Sciatic nerve (tissue), 2 donors: ENCODE measurements at regions not wholly inside any gene's neighbourhood (a gene's known extent, or its start where the extent isn't known, plus 50 kb on each side); places are given as distances from the start of the nearest gene placed in this dataset.
"Not testable (repeated sequence)": the region's sequence is repeated elsewhere in the genome, so short reads cannot be mapped to it uniquely, and the experiment has no call there.

Experiments
- ATAC-seq: fragments of 200-7000 bp; cut with Tn5 transposase; one replicate; pipeline ENCODE4 v1.9.1; 2020; ENCODE audit warnings: mild to moderate bottlenecking, moderate library complexity
- DNase-seq: peaks from one replicate; pipeline ENCODE4 v3.0.0-alpha.2; 2020; ENCODE audit warnings: low spot score
- intact Hi-C: fragments of 100-400 bp; cut with DNase I; formaldehyde crosslinking; loops from one replicate; pipeline ENCODE4 v1.14.2; 2022
- donor health status: DM: no; HTN: no; CAD: no.
- donor health status: DM: no; HTN: no; CAD: no.

DNA sequence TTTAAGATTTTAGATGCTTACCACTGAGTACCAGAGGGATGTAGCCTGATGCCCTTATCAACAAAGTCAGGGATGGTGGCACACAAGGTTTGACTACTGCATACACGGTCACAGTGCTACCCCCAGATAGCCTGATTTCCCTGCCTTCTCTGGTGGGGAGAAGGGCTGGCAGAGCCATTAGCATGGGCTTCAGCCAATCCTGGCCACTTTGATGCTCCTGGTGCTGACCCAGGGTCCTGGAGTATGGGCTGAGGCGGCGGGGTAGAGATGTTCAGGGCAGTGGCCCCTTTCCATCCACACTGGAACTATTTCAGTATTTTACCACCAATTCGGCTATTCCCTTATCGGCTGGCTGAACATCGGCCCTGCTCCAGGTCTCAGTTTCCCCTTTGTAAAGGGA is 83.2 kb downstream of the POTEB3 start:
- DNase-seq, intact Hi-C loops, ATAC-seq: not testable (repeated sequence)

DNA sequence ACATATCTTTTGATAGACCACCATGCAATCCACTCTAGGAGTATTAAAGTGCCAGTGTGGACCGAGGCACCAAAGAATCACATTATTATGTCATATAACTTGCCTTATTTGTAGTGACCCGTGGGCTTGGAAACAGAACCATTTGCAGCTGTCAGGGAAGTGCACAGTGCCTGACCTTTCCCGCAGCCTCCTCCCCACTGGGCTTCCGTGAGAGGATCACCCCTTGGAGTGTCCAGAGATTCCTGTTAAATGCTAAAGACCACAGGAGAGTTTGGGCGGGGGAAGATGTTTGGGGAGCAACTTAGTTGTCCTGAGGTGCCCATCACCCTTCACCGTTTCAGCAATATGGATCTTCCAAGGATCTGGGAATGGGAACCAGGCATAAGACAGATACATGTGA is 84.4 kb downstream of the POTEB3 start:
- intact Hi-C loops, ATAC-seq, DNase-seq: not testable (repeated sequence)

DNA sequence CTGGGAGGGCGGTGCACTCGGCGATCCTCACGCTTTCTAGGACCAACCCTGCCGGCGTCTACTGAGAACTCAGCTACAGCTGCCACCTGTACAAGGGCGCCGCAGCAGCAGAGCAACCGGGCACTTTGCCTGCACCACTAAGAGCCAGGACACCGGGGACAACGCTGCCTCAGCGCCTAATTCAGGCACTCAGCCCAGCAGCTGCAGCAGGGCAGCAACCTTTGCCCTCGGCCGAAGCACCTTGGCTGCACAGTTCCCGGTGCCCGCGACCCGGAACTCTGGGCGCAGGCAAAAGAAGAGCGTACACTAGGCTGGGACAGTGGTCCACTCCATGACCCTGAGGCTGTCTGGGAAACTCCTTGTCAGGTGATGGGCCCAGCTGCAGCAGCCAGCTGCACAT is 85.7 kb downstream of the POTEB3 start:
- DNase-seq, ATAC-seq, intact Hi-C loops: not testable (repeated sequence)

- intact Hi-C loops, ATAC-seq, DNase-seq: not testable (repeated sequence)
Observed at GRCh38 chr15:21352670-21353318, 87.5 kb downstream of the POTEB3 start.

DNA sequence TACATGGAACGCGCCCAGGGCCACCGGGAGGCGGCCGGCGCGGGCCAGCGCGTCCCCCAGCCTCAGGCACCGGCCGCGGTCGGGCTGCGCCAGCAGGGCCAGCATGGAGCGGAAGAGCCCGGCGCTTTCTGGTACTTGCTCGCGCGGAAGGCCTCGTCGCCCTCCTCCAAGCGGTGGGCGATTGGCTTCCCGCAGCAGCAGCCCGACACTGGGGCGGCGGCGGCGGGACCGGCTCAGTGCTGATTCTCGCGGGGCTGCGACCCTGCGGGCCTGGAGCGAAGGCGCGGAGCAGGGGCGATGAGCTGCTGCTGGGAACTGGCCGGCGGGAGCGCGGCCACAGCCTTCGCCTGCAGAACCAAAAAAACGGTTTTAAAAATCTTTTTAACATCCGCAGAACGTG is 95.3 kb downstream of the POTEB3 start:
- ATAC-seq, DNase-seq, intact Hi-C loops: not testable (repeated sequence)

DNA sequence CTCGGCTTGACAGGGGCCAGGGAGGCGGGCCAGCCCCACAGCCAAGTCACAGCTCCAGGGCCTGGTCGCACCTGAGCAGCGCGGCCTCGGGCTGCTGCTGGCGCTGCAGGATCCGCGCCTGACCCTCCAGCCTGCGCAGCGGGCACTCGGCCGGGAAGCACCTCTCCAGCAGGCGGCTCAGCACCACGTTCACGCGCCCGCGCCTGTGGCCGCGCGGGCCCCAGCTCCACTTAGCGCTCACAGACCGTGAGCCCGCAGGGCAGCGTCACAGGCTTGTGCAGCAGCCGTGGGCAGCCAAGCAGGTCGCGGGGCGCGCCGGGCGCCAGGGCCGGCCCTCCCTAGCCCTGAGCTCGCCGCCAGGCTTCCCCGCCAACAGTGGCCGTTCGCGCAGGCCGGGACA is 95.8 kb downstream of the POTEB3 start:
- DNase-seq, intact Hi-C loops, ATAC-seq: not testable (repeated sequence)

DNA sequence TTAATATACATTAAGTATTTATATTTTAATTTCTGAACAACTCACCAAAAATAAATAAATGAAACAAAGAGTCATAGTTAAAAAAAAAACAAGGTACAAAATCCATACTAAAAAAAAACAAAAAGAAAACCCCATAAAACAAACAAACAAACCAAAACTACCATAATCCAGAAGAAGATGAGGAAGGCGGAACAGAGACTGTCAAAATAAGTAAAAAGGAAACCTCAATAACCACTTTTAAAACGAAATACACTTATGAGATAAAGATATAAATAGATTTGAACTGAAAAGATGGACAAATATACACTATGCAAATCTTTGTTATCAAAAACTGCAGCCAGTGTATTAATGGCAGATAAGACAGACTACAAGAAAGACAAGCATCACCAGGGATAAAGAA is 103.3 kb downstream of the POTEB3 start:
- DNase-seq, ATAC-seq, intact Hi-C loops: not testable (repeated sequence)

- DNase-seq (peak; percentile 45), ATAC-seq (peak; percentile 73)
- intact Hi-C loops = not testable (repeated sequence)
Observed at GRCh38 chr15:21324720-21325460, 115.4 kb downstream of the POTEB3 start.

DNA sequence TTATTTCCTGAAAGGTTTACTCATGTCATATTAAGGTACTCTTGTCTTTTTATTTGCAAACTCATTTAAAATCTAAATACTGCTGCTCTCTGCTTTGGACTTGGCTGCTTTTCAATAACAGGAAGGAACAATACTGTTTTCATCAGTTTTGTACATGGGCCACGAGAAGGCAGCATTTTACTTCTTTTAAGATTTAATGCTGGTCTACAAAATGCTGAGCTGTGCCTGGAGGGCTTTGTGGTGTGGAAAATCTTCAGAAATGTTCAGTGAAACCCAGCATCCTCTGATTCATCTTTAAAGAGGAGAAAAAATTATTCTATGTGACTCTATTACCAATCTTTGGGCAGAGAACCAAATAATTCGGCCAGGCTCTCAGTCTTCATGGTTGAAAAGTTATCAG is 155.9 kb downstream of the POTEB3 start:
- intact Hi-C loops, DNase-seq: not testable (repeated sequence)
- peak; percentile 63 for ATAC-seq

GRCh38 chr15:21283210-21283609 is 157.1 kb downstream of the POTEB3 start:
- intact Hi-C loops, ATAC-seq, DNase-seq: not testable (repeated sequence)

- ATAC-seq, intact Hi-C loops, DNase-seq: not testable (repeated sequence)
Observed at GRCh38 chr15:21280272-21280671, 160.0 kb downstream of the POTEB3 start.

DNA sequence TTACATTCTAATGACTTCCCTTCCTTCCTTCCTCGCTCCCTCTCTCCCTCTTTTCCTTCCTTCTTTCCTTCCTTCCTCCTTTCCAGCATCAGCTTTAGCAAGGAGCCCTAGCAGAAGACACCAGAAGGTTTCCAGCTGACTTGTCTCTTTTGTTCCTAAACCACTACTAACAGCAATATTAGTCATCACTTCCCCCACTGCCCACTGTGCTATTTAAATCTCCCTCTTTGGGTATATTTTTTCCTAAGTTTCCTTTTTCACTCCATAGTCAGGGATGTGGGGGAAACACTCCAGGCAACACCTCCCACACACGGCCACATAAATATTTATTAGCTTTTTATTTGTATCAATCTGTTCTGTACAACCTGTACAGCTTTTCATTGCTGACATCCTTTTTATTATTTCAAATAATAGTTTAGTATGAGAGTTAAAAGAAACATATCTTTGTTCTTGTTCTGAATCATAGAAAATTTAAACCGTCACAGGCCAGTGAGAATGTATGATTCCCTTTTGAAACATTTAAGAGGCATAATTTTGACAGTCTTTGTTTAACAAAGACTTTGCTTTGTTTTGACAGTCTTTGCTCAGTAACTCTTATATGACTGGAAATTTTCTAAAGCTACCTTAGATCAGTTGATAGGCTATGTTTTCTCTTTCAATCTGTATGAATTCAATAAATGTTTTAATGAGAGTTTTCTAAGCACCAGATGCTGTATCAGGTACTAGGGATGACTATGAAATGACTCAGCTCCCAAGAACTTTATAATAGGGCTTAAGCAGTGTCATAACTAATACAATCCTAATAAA is 167.9 kb downstream of the POTEB3 start:
- intact Hi-C loops, ATAC-seq, DNase-seq: not testable (repeated sequence)

DNA sequence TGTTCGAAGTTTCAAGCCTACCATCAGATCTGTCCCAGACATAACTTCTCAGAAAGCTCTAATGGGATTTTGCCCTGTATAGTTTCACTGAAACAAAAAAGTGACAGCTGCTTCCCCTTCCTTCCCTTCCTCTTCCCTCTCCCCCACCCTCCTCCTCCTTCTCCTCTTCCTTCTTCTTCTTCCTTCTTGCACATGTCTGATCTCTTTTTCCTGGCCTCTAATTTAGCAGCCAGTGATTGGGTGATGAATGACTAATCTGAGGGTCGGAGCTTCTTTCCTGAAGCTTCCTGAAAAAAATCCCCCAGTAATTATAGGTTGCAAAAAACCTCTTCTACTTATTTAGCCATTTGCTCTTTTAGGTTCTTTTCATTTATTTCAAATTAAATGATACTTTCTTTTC is 168.7 kb downstream of the POTEB3 start:
- ATAC-seq (no peak), DNase-seq (no peak)
- intact Hi-C loops = no loop called here

DNA sequence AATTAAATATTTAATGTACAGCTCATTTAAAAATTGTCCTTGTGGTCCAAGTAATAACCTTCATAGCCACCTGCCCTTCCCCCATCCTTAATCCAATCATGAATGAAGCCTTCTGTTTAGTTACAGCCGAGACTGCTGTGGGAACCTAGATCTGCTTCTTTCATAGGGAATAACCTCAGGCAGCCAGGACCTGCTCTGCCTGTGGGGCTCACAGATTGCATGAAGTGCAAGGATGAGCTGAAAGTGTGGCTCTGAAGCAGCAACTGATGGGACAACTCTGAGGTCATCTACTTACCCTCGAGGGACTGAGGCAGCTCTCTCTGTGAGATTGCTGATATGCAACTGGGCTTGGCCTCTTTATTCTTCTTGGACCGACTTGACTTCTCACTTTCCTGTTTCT is 169.8 kb downstream of the POTEB3 start:
- no peak for ATAC-seq
- no peak for DNase-seq
- intact Hi-C loops = no loop called here

- intact Hi-C loops, DNase-seq, ATAC-seq: not testable (repeated sequence)
Observed at GRCh38 chr15:21269673-21270072, 170.6 kb downstream of the POTEB3 start.

DNA sequence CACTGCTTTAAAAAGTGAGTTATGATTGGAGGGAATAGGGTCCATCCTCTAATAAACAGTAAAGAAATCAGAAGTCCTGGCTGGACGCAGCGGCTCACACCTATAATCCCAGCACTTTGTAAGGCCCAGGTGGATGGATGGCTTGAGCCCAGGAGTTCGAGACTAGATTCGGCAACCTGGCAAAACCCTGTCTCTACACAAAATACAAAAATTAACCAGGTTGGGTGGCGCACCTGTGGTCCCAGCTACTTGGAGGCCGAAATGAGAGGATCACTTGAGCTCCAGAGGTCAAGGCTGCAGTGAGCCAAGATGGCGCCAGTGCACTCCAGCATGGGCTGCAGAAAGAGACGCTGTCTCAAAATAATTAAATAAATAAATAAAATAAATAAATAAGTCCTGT is 171.2 kb downstream of the POTEB3 start:
- DNase-seq (no peak), ATAC-seq (no peak)
- intact Hi-C loops = no loop called here

DNA sequence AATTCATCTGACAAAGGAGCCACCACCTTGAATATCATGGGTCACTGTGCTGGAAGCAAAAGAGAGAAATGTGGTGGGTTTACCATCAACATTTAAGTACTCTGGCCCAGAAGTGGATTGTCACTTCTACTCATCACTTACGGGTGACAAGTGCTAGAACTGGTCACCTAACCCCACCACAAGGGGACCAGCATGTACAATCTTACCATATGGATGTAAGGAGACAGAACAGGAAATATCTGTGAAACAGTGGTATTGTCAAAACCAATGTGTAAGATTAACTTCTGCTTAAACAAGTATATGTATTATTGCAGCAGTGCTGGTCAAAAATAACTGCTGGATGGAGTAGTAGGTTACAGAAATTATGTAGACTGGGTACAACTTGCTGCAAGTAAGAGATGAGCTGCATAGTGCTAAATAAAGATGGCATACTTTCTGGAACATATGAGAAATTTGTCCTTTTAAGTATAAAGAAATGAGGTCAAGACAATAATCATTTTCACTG is 171.8 kb downstream of the POTEB3 start:
- ATAC-seq (no peak), DNase-seq (no peak)
- intact Hi-C loops = no loop called here

- intact Hi-C loops = no loop called here
- DNase-seq (no peak), ATAC-seq (no peak)
Observed at GRCh38 chr15:21267671-21268395, 172.5 kb downstream of the POTEB3 start.

GRCh38 chr15:21267226-21267625 is 173.1 kb downstream of the POTEB3 start:
- no peak for DNase-seq
- ATAC-seq = no peak
- intact Hi-C loops = no loop called here
